Right lobe of liver (tissue), 6 donors: ENCODE measurements at regions not wholly inside any gene's neighbourhood (a gene's known extent, or its start where the extent isn't known, plus 50 kb on each side); places are given as distances from the start of the nearest gene placed in this dataset.

Experiments used
- ATAC-seq, 4 donors: fragments of 200-7000 bp; cut with Tn5 transposase; one replicate each; pipeline ENCODE4 v1.9.1; 2020; ENCODE audit warnings: mild to moderate bottlenecking in 4 of 4, moderate library complexity in 4 of 4
- DNase-seq, 3 donors: peaks; one replicate each; pipeline ENCODE4 v3.0.0-alpha.2; 2020
- H3K27ac ChIP-seq, 3 donors: fragments of 200-600 bp; one replicate each; pipeline ENCODE4 v1.8.0; 2022
- H3K27me3 ChIP-seq, 2 donors: fragments of 200-600 bp; one replicate each; pipeline ENCODE4 v1.8.0; 2022
- H3K36me3 ChIP-seq, 4 donors: fragments of 200-600 bp; sonication (generic) in 1 of 4; one replicate each; pipeline versions ENCODE4 v1.5.1 to v1.8.0; 2017 to 2022; ENCODE audit warnings: control low read depth in 1 of 4
- H3K4me1 ChIP-seq, 4 donors: fragments of 200-600 bp; sonication (generic) in 1 of 4; one replicate each; pipeline versions ENCODE4 v1.5.1 to v1.8.0; 2017 to 2022; ENCODE audit warnings: control low read depth in 1 of 4
- H3K4me3 ChIP-seq, 3 donors: fragments of 200-600 bp; one replicate each; pipeline ENCODE4 v1.8.0; 2022
- H3K9me3 ChIP-seq, 4 donors: fragments of 200-600 bp; sonication (generic) in 1 of 4; one replicate each; pipeline versions ENCODE4 v1.5.1 to v1.8.0; 2017 to 2022; ENCODE audit warnings: control low read depth in 1 of 4
- CTCF ChIP-seq, 4 donors: fragments of 200-600 bp in 3 of 4; fragments of 450-650 bp in 1 of 4; IDR thresholded peaks; one replicate each; pipeline versions ENCODE4 v1.5.1 to v1.8.0; 2016 to 2022; ENCODE audit warnings: antibody characterized with exemption in 4 of 4, mild to moderate bottlenecking in 2 of 4
- POLR2A ChIP-seq: fragments of 450-650 bp; IDR thresholded peaks from one replicate; pipeline ENCODE4 v1.6.1; 2017; ENCODE audit warnings: antibody characterized with exemption, mild to moderate bottlenecking
- WGBS: methylation state at CpG from one replicate; pipeline ENCODE4 v1.1.6; 2018; ENCODE audit warnings: low coverage, low lambda C conversion rate; ENCODE audit not compliant: insufficient coverage; ENCODE audit errors: missing lambda C conversion rate; 5-methylcytosine and 5-hydroxymethylcytosine counted together
- intact Hi-C, 2 donors: fragments of 100-400 bp; cut with DNase I; formaldehyde crosslinking; loops; one replicate each; pipeline versions ENCODE4 v1.11.2 to v1.14.1; 2022
- donor health status: DM: no; HTN: yes; CAD: no.
- donor health status: DM: no; HTN: no; CAD: no.
- donor health status: DM: no; HTN: no; CAD: no.
- donor health status: DM: no; HTN: yes; CAD: no.
- donor health status: DM: no; HTN: yes; CAD: no.

- no peaks in the 10 kb centered on the region for H3K4me1 ChIP-seq
- H3K36me3 ChIP-seq = no peaks in the 10 kb centered on the region
- no peak for TF ChIP-seq CTCF (IDR thresholded peaks at IDR 0.05)
- TF ChIP-seq POLR2A = no peak
- ATAC-seq (no peak), DNase-seq (no peak)
- 73% methylated on average over 5 of the region's 5 CpGs for WGBS
- H3K27ac ChIP-seq = no peak overlapping the region
- no peaks in the 10 kb centered on the region for H3K9me3 ChIP-seq
- H3K27me3 ChIP-seq = no peaks in the 10 kb centered on the region
- intact Hi-C loops = no loop called here
- no peak overlapping the region for H3K4me3 ChIP-seq
Measured at GRCh38 chr4:182014164-182014563, 229.0 kb upstream of the TENM3 start.

- H3K27ac ChIP-seq = no peak overlapping the region
- TF ChIP-seq CTCF (IDR thresholded peaks at IDR 0.05) (no peak), POLR2A (no peak)
- H3K4me1 ChIP-seq = no peaks in the 10 kb centered on the region
- intact Hi-C loops = no loop called here
- H3K27me3 ChIP-seq = no peaks in the 10 kb centered on the region
- no peaks in the 10 kb centered on the region for H3K36me3 ChIP-seq
- H3K4me3 ChIP-seq = no peak overlapping the region
- 75% methylated on average over 10 of the region's 11 CpGs for WGBS
- H3K9me3 ChIP-seq = no peaks in the 10 kb centered on the region
- DNase-seq = no peak
- no peak for ATAC-seq
Measured at GRCh38 chr4:182015014-182015413, 228.2 kb upstream of the TENM3 start.

GRCh38 chr4:182015893-182016292, 227.3 kb upstream of the TENM3 start:
- TF ChIP-seq CTCF (IDR thresholded peaks at IDR 0.05) (no peak), POLR2A (no peak)
- no peaks in the 10 kb centered on the region for H3K9me3 ChIP-seq
- no peak for DNase-seq
- 44% methylated on average over 6 of the region's 6 CpGs for WGBS
- no peaks in the 10 kb centered on the region for H3K4me1 ChIP-seq
- no peak overlapping the region for H3K4me3 ChIP-seq
- H3K36me3 ChIP-seq = no peaks in the 10 kb centered on the region
- no peak for ATAC-seq
- no peaks in the 10 kb centered on the region for H3K27me3 ChIP-seq
- no peak overlapping the region for H3K27ac ChIP-seq
- intact Hi-C loops = no loop called here

GRCh38 chr4:182017038-182017437, 226.2 kb upstream of the TENM3 start:
- no peak for DNase-seq
- ATAC-seq = no peak
- H3K4me3 ChIP-seq = no peak overlapping the region
- H3K27ac ChIP-seq = no peak overlapping the region
- intact Hi-C loops = no loop called here
- no peaks in the 10 kb centered on the region for H3K36me3 ChIP-seq
- no peaks in the 10 kb centered on the region for H3K4me1 ChIP-seq
- 66% methylated on average over 5 of the region's 5 CpGs for WGBS
- H3K27me3 ChIP-seq = no peaks in the 10 kb centered on the region
- TF ChIP-seq CTCF (IDR thresholded peaks at IDR 0.05) (no peak), POLR2A (no peak)
- H3K9me3 ChIP-seq = no peaks in the 10 kb centered on the region

- intact Hi-C loops = no loop called here
- H3K4me1 ChIP-seq = no peaks in the 10 kb centered on the region
- DNase-seq (no peak), ATAC-seq (no peak)
- H3K36me3 ChIP-seq = no peaks in the 10 kb centered on the region
- H3K27me3 ChIP-seq = no peaks in the 10 kb centered on the region
- no peak overlapping the region for H3K27ac ChIP-seq
- TF ChIP-seq CTCF (IDR thresholded peaks at IDR 0.05) (no peak), POLR2A (no peak)
- no peaks in the 10 kb centered on the region for H3K9me3 ChIP-seq
- H3K4me3 ChIP-seq = no peak overlapping the region
- WGBS = 71% methylated on average over 2 of the region's 2 CpGs
Measured at GRCh38 chr4:182018691-182019090, 224.5 kb upstream of the TENM3 start.
